Endothelial cell of umbilical vein (primary cell): ENCODE measurements at regions not wholly inside any gene's neighbourhood (a gene's known extent, or its start where the extent isn't known, plus 50 kb on each side); places are given as distances from the start of the nearest gene placed in this dataset.

ENCODE experiments used
- CTCF ChIP-seq, 2 donors: IDR thresholded peaks; 1 replicate in 1 of 2; 2 replicates in 1 of 2; pipeline ENCODE4 v1.5.1; 2011; ENCODE audit warnings: low read length in 2 of 2, mild to moderate bottlenecking in 2 of 2, moderate library complexity in 2 of 2, control low read depth in 1 of 2, inconsistent platforms in 1 of 2, low read depth in 1 of 2; ENCODE audit not compliant: insufficient read depth in 1 of 2; ENCODE audit errors: extremely low read depth in 1 of 2
- POLR2A ChIP-seq: IDR thresholded peaks from 2 replicates; pipeline ENCODE4 v1.6.1; 2012; ENCODE audit warnings: low read depth, mild to moderate bottlenecking, control low read depth, low read length
- POLR2AphosphoS5 ChIP-seq: IDR thresholded peaks from 2 replicates; pipeline ENCODE4 v1.6.1; 2012; ENCODE audit warnings: low read depth, mild to moderate bottlenecking, control low read depth, low read length, moderate library complexity; ENCODE audit not compliant: insufficient read depth

GRCh38 chr5:75885849-75886596 lies 168.8 kb upstream of the POC5 start:
- TF ChIP-seq POLR2A, result no peak
- TF ChIP-seq CTCF (IDR thresholded peaks at IDR 0.05; ENCODE audit: extremely low read depth in 1 of 2, insufficient read depth in 1 of 2, low read depth in 1 of 2, low read length in 2 of 2), result no peak
- no peak for TF ChIP-seq POLR2AphosphoS5
